ENCODE measurements at regions not wholly inside any gene's neighbourhood (a gene's known extent, or its start where the extent isn't known, plus 50 kb on each side); places are given as distances from the start of the nearest gene placed in this dataset.

DNA sequence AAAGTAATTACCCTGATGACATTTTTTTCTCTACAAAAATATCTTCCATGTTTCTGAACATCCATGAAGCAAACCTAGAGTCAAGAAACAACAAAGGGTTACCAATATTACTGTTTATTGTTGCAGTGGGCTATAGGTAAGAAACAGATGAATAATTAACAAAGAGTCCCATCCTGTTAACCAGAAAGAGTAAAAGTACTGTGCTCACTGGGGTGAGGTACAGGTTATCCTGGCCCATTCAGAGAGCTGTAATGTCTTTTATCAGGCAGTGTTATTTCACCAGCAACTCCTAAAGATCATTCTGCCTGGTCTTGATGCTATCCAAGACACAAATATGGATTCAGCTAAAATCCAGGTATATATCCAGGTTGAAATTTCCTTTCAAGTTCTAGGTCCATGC, 754.9 kb downstream of the SATB2 start:
- no peak for ATAC-seq
- no peak overlapping the region for H3K4me3 ChIP-seq

DNA sequence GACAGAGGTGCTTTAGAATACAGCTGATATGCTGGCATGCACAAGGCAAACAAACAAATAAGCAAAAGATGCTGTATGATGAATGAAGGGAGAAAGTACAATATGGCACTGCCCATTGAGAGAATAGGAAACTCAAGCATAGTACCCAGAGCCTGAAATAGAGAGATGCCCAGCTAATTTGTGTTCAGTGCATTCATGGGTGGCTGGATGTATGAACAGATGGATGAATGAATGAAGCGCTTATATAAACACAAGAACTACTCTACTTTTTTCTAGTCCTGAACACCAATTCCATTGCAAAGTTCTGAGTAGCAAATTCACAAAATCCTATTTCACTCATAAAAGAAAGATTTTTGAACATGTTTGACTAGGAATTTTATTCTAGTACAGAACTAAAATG, 756.3 kb downstream of the SATB2 start:
- Histone ChIP-seq H3K4me1 (no peaks in the 10 kb centered on the region), H3K27me3 (no peaks in the 10 kb centered on the region), H3K4me3 (no peak overlapping the region), H3K36me3 (no peaks in the 10 kb centered on the region), H3K27ac (no peak overlapping the region), H3K9me3 (no peaks in the 10 kb centered on the region)
- TF ChIP-seq POLR2A (IDR thresholded peaks at IDR 0.05), result no peak
- TF ChIP-seq, protein P1, sequence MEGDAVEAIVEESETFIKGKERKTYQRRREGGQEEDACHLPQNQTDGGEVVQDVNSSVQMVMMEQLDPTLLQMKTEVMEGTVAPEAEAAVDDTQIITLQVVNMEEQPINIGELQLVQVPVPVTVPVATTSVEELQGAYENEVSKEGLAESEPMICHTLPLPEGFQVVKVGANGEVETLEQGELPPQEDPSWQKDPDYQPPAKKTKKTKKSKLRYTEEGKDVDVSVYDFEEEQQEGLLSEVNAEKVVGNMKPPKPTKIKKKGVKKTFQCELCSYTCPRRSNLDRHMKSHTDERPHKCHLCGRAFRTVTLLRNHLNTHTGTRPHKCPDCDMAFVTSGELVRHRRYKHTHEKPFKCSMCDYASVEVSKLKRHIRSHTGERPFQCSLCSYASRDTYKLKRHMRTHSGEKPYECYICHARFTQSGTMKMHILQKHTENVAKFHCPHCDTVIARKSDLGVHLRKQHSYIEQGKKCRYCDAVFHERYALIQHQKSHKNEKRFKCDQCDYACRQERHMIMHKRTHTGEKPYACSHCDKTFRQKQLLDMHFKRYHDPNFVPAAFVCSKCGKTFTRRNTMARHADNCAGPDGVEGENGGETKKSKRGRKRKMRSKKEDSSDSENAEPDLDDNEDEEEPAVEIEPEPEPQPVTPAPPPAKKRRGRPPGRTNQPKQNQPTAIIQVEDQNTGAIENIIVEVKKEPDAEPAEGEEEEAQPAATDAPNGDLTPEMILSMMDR (IDR thresholded peaks at IDR 0.05), result no peak
- intact Hi-C loops (cut with DNase I), result no loop called here
- DNase-seq, result no peak
- no peak for ATAC-seq
- WGBS (ENCODE audit: insufficient coverage, low coverage, low lambda C conversion rate, missing lambda C conversion rate), result 100% methylated on average over 1 of the region's 1 CpG

More for the DNA sequence above, 754.9 kb downstream of the SATB2 start:
- Histone ChIP-seq H3K27me3 (no peaks in the 10 kb centered on the region), H3K9me3 (no peaks in the 10 kb centered on the region), H3K4me1 (no peaks in the 10 kb centered on the region), H3K27ac (no peak overlapping the region), H3K36me3 (no peaks in the 10 kb centered on the region)
- no peak for TF ChIP-seq POLR2A (IDR thresholded peaks at IDR 0.05)
- TF ChIP-seq, protein P1 (IDR thresholded peaks at IDR 0.05), result no peak
- intact Hi-C loops (cut with DNase I), result no loop called here
- no peak for DNase-seq

DNA sequence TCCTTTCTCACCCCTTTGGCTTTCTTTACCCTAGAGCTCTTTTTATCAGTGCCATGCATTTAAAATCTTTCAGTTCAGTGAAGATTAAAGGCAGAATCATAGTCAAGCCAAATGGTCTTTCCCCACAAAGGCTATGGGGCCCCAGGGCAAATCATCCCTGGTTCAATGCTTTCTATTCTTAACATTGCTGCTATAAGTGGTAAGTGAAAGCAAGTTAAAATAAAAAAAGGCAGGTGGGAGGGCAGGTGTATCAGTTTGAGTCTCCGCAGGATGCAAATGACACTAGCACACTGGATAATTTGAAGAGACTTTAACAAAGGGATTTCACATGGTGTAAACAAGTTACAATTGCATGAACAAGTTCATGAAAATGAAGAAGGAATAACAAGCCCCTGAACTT, 757.4 kb downstream of the SATB2 start:
- H3K9me3 ChIP-seq, result no peaks in the 10 kb centered on the region
- DNase-seq (no peak), ATAC-seq (no peak)
- H3K27ac ChIP-seq, result no peak overlapping the region
- H3K4me1 ChIP-seq, result no peaks in the 10 kb centered on the region
- no peak for TF ChIP-seq POLR2A (IDR thresholded peaks at IDR 0.05)
- TF ChIP-seq, protein P1 (IDR thresholded peaks at IDR 0.05), result no peak
- WGBS (ENCODE audit: insufficient coverage, low coverage, low lambda C conversion rate, missing lambda C conversion rate), result 70% methylated on average over 1 of the region's 1 CpG
- no peaks in the 10 kb centered on the region for H3K36me3 ChIP-seq
- intact Hi-C loops (cut with DNase I), result no loop called here
- H3K27me3 ChIP-seq, result no peaks in the 10 kb centered on the region
- no peak overlapping the region for H3K4me3 ChIP-seq

GRCh38 chr2:198698230-198698629, 759.5 kb downstream of the SATB2 start:
- no peak overlapping the region for H3K27ac ChIP-seq
- peaks cover 0 to 8% (median 0%) of the 10 kb centered on the region in 4 donors for H3K4me1 ChIP-seq
- no peaks in the 10 kb centered on the region for H3K27me3 ChIP-seq
- H3K4me3 ChIP-seq, result no peak overlapping the region
- ATAC-seq (no peak), DNase-seq (no peak)
- no peaks in the 10 kb centered on the region for H3K36me3 ChIP-seq
- TF ChIP-seq, protein P1 (IDR thresholded peaks at IDR 0.05), result no peak
- no peak for TF ChIP-seq POLR2A (IDR thresholded peaks at IDR 0.05)
- intact Hi-C loops (cut with DNase I), result no loop called here
- H3K9me3 ChIP-seq, result no peaks in the 10 kb centered on the region

DNA sequence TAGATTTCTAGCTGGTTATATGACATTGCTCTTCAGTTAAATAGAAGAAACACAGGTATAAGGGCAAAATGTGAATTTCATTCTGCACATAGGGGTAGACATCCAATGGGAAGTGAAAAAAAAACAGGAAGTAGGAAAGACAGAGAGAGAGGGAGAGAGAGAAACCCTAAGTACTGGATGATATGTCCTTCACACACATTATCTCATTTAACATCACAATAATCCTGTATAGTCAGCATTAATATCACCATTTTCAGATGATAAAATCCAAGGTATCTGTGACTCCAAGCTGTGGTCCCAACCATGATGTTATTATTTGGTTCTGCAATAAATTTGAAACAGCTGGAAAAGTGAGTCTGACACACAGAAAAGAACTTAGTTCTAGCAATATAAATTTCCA, 759.9 kb downstream of the SATB2 start:
- H3K4me3 ChIP-seq, result no peak overlapping the region
- no peaks in the 10 kb centered on the region for H3K36me3 ChIP-seq
- no peak for DNase-seq
- H3K27me3 ChIP-seq, result no peaks in the 10 kb centered on the region
- H3K4me1 ChIP-seq, result peaks cover 0 to 10% (median 0%) of the 10 kb centered on the region in 4 donors
- no peaks in the 10 kb centered on the region for H3K9me3 ChIP-seq
- intact Hi-C loops (cut with DNase I), result no loop called here
- TF ChIP-seq POLR2A (IDR thresholded peaks at IDR 0.05), result no peak
- TF ChIP-seq, protein P1 (IDR thresholded peaks at IDR 0.05), result no peak
- no peak overlapping the region for H3K27ac ChIP-seq
- ATAC-seq, result no peak
